MM.1S (cell line): ENCODE measurements at regions not wholly inside any gene's neighbourhood (a gene's known extent, or its start where the extent isn't known, plus 50 kb on each side); places are given as distances from the start of the nearest gene placed in this dataset.

ENCODE experiments used
- DNase-seq: peaks from one replicate; pipeline ENCODE4 v3.0.0-alpha.2; 2015
- H2AFZ ChIP-seq: fragments of 300-600 bp; sonication (generic); 2 replicates; pipeline ENCODE4 v1.6.0; 2016; ENCODE audit warnings: antibody characterized with exemption, low read length
- H3F3A ChIP-seq: fragments of 300-600 bp; sonication (generic); 2 replicates; pipeline ENCODE4 v1.6.1; 2016; ENCODE audit warnings: mild to moderate bottlenecking, antibody characterized with exemption, low read length, moderate library complexity, mixed read lengths; ENCODE audit not compliant: insufficient read depth
- H3K27ac ChIP-seq: fragments of 300-600 bp; sonication (generic); 2 replicates; pipeline ENCODE4 v1.5.1; 2016; ENCODE audit warnings: mild to moderate bottlenecking, low read length
- H3K27me3 ChIP-seq: fragments of 300-600 bp; sonication (generic); replicated peaks from 2 replicates; pipeline ENCODE4 v1.6.0; 2016; ENCODE audit warnings: low read length; ENCODE audit not compliant: insufficient read depth
- H3K36me3 ChIP-seq: fragments of 300-600 bp; sonication (generic); replicated peaks from 2 replicates; pipeline ENCODE4 v1.6.1; 2016; ENCODE audit warnings: mild to moderate bottlenecking, low read length, mixed read lengths; ENCODE audit not compliant: insufficient read depth
- H3K4me1 ChIP-seq: fragments of 300-600 bp; sonication (generic); 2 replicates; pipeline ENCODE4 v1.6.1; 2016; ENCODE audit warnings: low read length, mixed read lengths
- H3K4me2 ChIP-seq: fragments of 300-600 bp; sonication (generic); 2 replicates; pipeline ENCODE4 v1.6.0; 2016; ENCODE audit warnings: low read depth, low read length
- H3K4me3 ChIP-seq: fragments of 300-600 bp; sonication (generic); 2 replicates; pipeline ENCODE4 v1.5.1; 2016; ENCODE audit warnings: low read length, mixed read lengths
- H3K79me2 ChIP-seq: fragments of 300-600 bp; sonication (generic); 2 replicates; pipeline ENCODE4 v1.6.1; 2016; ENCODE audit warnings: mixed run types, low read length, mixed read lengths
- H3K9ac ChIP-seq: fragments of 300-600 bp; sonication (generic); 2 replicates; pipeline ENCODE4 v1.6.1; 2016; ENCODE audit warnings: low read length, mixed read lengths
- H3K9me2 ChIP-seq: fragments of 300-600 bp; sonication (generic); replicated peaks from 2 replicates; pipeline ENCODE4 v1.6.1; 2016; ENCODE audit warnings: mild to moderate bottlenecking, low read length, mixed read lengths; ENCODE audit not compliant: insufficient read depth
- H3K9me3 ChIP-seq: fragments of 300-600 bp; sonication (generic); replicated peaks from 2 replicates; pipeline ENCODE4 v1.6.1; 2016; ENCODE audit warnings: mild to moderate bottlenecking, low read length, mixed read lengths; ENCODE audit not compliant: insufficient read depth
- H4K20me1 ChIP-seq: fragments of 300-600 bp; sonication (generic); 2 replicates; pipeline ENCODE4 v1.6.1; 2016; ENCODE audit warnings: mild to moderate bottlenecking, low read length, moderate library complexity, mixed read lengths; ENCODE audit not compliant: insufficient read depth
- EZH2 ChIP-seq: fragments of 300-600 bp; sonication (generic); optimal IDR thresholded peaks from 2 replicates; pipeline ENCODE3; 2017; ENCODE audit warnings: low read depth, mild to moderate bottlenecking, antibody characterized with exemption, low read length, mixed read lengths
- EZH2phosphoT487 ChIP-seq: fragments of 300-600 bp; sonication (generic); IDR thresholded peaks from 2 replicates; pipeline ENCODE4 v1.6.1; 2018; ENCODE audit warnings: antibody characterized with exemption, low read length
- TF ChIP-seq, protein P1 (sequence below): fragments of 300-600 bp; sonication (generic); IDR thresholded peaks from 2 replicates; pipeline ENCODE4 v1.5.1; 2016; ENCODE audit warnings: antibody characterized with exemption, low read length, mixed read lengths

DNA sequence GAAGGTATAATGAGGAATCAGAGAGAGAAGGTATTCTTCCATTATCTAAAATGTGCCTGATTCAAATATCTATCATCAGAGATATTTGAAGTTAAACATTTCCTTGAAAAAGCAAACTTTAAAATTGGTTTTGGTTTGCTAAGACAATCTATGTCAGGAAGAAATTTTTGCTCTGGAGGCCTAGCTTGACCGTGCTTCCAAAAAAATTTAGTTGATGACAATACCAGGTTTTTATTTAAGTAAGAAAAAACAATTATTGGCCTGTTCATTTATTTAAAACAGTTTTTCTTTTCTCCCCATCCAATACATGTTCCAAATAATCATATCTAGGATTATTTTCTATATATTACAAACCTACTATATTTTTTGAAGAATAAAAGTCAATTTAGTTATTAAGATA lies 75.3 kb downstream of the OTOL1 start:
- H3K36me3 ChIP-seq = no peaks in the 10 kb centered on the region
- H3K4me1 ChIP-seq = no peaks in the 10 kb centered on the region
- no peak overlapping the region for H3K4me3 ChIP-seq
- TF ChIP-seq EZH2phosphoT487 (no peak), EZH2 (no peak)
- TF ChIP-seq, protein P1, sequence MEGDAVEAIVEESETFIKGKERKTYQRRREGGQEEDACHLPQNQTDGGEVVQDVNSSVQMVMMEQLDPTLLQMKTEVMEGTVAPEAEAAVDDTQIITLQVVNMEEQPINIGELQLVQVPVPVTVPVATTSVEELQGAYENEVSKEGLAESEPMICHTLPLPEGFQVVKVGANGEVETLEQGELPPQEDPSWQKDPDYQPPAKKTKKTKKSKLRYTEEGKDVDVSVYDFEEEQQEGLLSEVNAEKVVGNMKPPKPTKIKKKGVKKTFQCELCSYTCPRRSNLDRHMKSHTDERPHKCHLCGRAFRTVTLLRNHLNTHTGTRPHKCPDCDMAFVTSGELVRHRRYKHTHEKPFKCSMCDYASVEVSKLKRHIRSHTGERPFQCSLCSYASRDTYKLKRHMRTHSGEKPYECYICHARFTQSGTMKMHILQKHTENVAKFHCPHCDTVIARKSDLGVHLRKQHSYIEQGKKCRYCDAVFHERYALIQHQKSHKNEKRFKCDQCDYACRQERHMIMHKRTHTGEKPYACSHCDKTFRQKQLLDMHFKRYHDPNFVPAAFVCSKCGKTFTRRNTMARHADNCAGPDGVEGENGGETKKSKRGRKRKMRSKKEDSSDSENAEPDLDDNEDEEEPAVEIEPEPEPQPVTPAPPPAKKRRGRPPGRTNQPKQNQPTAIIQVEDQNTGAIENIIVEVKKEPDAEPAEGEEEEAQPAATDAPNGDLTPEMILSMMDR = no peak
- no peaks in the 10 kb centered on the region for H3K79me2 ChIP-seq
- no peaks in the 10 kb centered on the region for H3F3A ChIP-seq
- no peak overlapping the region for H3K9ac ChIP-seq
- DNase-seq = no peak
- no peak overlapping the region for H3K27ac ChIP-seq
- H3K9me3 ChIP-seq = no peaks in the 10 kb centered on the region
- no peaks in the 10 kb centered on the region for H4K20me1 ChIP-seq
- H3K9me2 ChIP-seq = no peaks in the 10 kb centered on the region
- H2AFZ ChIP-seq = no peak overlapping the region
- H3K27me3 ChIP-seq = no peaks in the 10 kb centered on the region
- no peak overlapping the region for H3K4me2 ChIP-seq

DNA sequence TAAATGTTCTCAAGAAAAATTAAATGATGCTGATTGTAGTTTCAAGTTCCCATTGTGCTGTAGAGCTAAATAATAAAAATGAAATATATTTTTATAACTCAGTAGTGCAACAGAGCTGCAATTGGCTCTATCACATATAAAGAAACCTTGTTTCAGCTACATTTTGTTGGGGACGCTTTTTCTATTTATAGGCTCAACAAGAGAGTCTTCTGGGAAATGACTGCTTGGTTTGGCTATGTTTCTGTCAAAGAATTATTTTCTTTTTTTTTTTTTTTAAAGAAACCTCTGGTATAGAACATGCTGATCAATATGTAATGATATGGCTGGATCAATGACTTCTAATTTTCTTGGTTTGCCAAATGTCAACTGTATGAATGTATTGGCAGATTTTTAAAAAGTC lies 76.5 kb downstream of the OTOL1 start:
- Histone ChIP-seq H3K4me2 (no peak overlapping the region), H4K20me1 (no peaks in the 10 kb centered on the region), H3K4me1 (no peaks in the 10 kb centered on the region), H3K4me3 (no peak overlapping the region), H2AFZ (no peak overlapping the region), H3K9me3 (no peaks in the 10 kb centered on the region), H3K27ac (no peak overlapping the region), H3K9me2 (no peaks in the 10 kb centered on the region), H3K9ac (no peak overlapping the region), H3F3A (no peaks in the 10 kb centered on the region), H3K79me2 (no peaks in the 10 kb centered on the region), H3K36me3 (no peaks in the 10 kb centered on the region), H3K27me3 (no peaks in the 10 kb centered on the region)
- no peak for TF ChIP-seq EZH2phosphoT487
- TF ChIP-seq EZH2 = no peak
- TF ChIP-seq, protein P1 = no peak
- no peak for DNase-seq

DNA sequence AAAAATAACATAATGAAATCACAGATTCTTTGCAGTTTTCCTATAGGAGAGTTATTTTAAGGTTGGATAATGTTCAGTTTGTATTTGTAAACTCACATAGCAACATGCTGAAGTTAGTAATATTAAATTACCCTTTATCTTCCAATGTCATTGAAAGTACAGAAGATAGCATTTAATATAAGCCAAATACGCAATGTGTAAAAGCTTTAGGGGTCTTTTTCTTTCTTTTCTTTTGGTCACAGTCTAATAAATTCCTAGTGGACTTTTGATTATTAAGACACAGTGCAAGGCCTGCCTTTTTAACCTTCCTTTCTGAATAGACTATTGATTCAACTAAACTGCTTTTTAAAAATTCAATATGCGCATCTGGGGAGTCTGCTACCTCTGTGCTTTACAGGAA lies 79.3 kb downstream of the OTOL1 start:
- no peaks in the 10 kb centered on the region for H4K20me1 ChIP-seq
- no peak overlapping the region for H3K27ac ChIP-seq
- no peak for DNase-seq
- H3K9me3 ChIP-seq = no peaks in the 10 kb centered on the region
- no peaks in the 10 kb centered on the region for H3K27me3 ChIP-seq
- H3K9ac ChIP-seq = no peak overlapping the region
- H3K79me2 ChIP-seq = no peaks in the 10 kb centered on the region
- no peaks in the 10 kb centered on the region for H3F3A ChIP-seq
- no peaks in the 10 kb centered on the region for H3K4me1 ChIP-seq
- TF ChIP-seq, protein P1 = no peak
- no peak for TF ChIP-seq EZH2phosphoT487
- TF ChIP-seq EZH2 = no peak
- H2AFZ ChIP-seq = no peak overlapping the region
- no peak overlapping the region for H3K4me2 ChIP-seq
- no peaks in the 10 kb centered on the region for H3K36me3 ChIP-seq
- no peak overlapping the region for H3K4me3 ChIP-seq
- H3K9me2 ChIP-seq = no peaks in the 10 kb centered on the region
